ENCODE measurements at regions not wholly inside any gene's neighbourhood (a gene's known extent, or its start where the extent isn't known, plus 50 kb on each side); places are given as distances from the start of the nearest gene placed in this dataset.

GRCh38 chr5:36495611-36496010, 110.8 kb upstream of the SLC1A3 start:
- TF ChIP-seq CTCF (IDR thresholded peaks at IDR 0.05 in 2 of 3, conservative IDR thresholded peaks at IDR 0.05 in 1 of 3; ENCODE audit: borderline replicate concordance in 1 of 3, insufficient read depth in 1 of 3, low read depth in 2 of 3, low read length in 2 of 3) (no peak), CEBPB (IDR thresholded peaks at IDR 0.05; ENCODE audit: low read depth) (no peak), REST (IDR thresholded peaks at IDR 0.05; ENCODE audit: low read depth) (no peak), POLR2AphosphoS5 (IDR thresholded peaks at IDR 0.05; ENCODE audit: low read depth, low read length) (no peak), EZH2 (IDR thresholded peaks at IDR 0.05) (no peak), ELF1 (IDR thresholded peaks at IDR 0.05; ENCODE audit: borderline replicate concordance, low read depth) (no peak), EGR1 (IDR thresholded peaks at IDR 0.05; ENCODE audit: low read depth) (no peak), FOSL1 (IDR thresholded peaks at IDR 0.05; ENCODE audit: low read depth) (no peak), POLR2A (IDR thresholded peaks at IDR 0.05; ENCODE audit: borderline replicate concordance, extremely low read depth, insufficient read depth, insufficient read length) (no peak), RAD21 (IDR thresholded peaks at IDR 0.05; ENCODE audit: low read depth) (no peak), SP1 (IDR thresholded peaks at IDR 0.05; ENCODE audit: low read depth) (no peak), SIN3A (IDR thresholded peaks at IDR 0.05; ENCODE audit: low read depth) (no peak)

Measured in HCT116 (cell line).